HG03103 (cell line): ENCODE measurements at regions not wholly inside any gene's neighbourhood (a gene's known extent, or its start where the extent isn't known, plus 50 kb on each side); places are given as distances from the start of the nearest gene placed in this dataset.

Experiments
- ATAC-seq: cut with Tn5 transposase; IDR thresholded peaks from one replicate; pipeline ENCODE4 v1.9.1; 2021; ENCODE audit warnings: low read depth; ENCODE audit not compliant: unreplicated experiment

- ATAC-seq = no peak
These were observed 128.9 kb upstream of the HS6ST1 start for GRCh38 chr2:128447538-128447995.

GRCh38 chr2:128448331-128449225 is 129.9 kb upstream of the HS6ST1 start:
- no peak for ATAC-seq

- no peak for ATAC-seq
These were observed 130.8 kb upstream of the HS6ST1 start for GRCh38 chr2:128449226-128450061.

- ATAC-seq = no peak
These were observed 131.8 kb upstream of the HS6ST1 start for GRCh38 chr2:128450211-128451024.

GRCh38 chr2:128451084-128452023 is 132.7 kb upstream of the HS6ST1 start:
- ATAC-seq = no peak

GRCh38 chr2:128452024-128452411 is 133.3 kb upstream of the HS6ST1 start:
- no peak for ATAC-seq

GRCh38 chr2:128452536-128453530 is 134.2 kb upstream of the HS6ST1 start:
- ATAC-seq = no peak

GRCh38 chr2:128454980-128455720 is 136.5 kb upstream of the HS6ST1 start:
- no peak for ATAC-seq

GRCh38 chr2:128455721-128456050 is 137.0 kb upstream of the HS6ST1 start:
- no peak for ATAC-seq

- no peak for ATAC-seq
These were observed 137.6 kb upstream of the HS6ST1 start for GRCh38 chr2:128456281-128456680.

- ATAC-seq = no peak
These were observed 138.4 kb upstream of the HS6ST1 start for GRCh38 chr2:128457006-128457604.

- ATAC-seq = no peak
These were observed 139.0 kb upstream of the HS6ST1 start for GRCh38 chr2:128457716-128458115.

- no peak for ATAC-seq
These were observed 139.8 kb upstream of the HS6ST1 start for GRCh38 chr2:128458505-128458904.

- ATAC-seq = no peak
These were observed 145.8 kb upstream of the HS6ST1 start for GRCh38 chr2:128464456-128464855.

GRCh38 chr2:128465246-128466170 is 146.8 kb upstream of the HS6ST1 start:
- ATAC-seq = no peak

GRCh38 chr2:128466376-128466775 is 147.7 kb upstream of the HS6ST1 start:
- no peak for ATAC-seq
